ENCODE measurements at regions not wholly inside any gene's neighbourhood (a gene's known extent, or its start where the extent isn't known, plus 50 kb on each side); places are given as distances from the start of the nearest gene placed in this dataset.

DNA sequence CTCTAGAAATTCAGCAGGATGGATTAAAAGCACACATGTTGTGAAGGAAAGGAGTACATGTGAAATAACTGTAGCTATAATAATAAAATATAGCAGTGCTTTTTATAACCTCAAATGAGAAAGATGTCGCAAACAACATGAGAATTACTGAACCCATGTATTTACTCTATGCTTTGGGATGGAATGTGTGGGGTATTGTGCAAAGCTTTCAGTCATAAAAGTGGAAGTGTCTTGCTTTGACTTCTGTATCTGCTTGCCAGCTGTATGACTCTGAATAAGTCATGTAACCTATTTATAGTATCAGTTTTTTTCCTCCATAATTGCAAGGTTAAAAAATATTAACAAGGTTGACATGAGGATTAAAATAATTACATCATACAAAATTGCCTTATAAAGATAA is 519.3 kb upstream of the CADM2 start:
- H3K9me3 ChIP-seq: no peaks in the 10 kb centered on the region
- 89 to 100% methylated on average over 1 of the region's 1 CpG for WGBS, 2 donors (ENCODE audit: low coverage in 1 of 2)
- H3K27ac ChIP-seq: no peak overlapping the region
- H3K36me3 ChIP-seq: no peaks in the 10 kb centered on the region
- TF ChIP-seq CTCF (IDR thresholded peaks at IDR 0.05): no peak
- no peak for TF ChIP-seq POLR2AphosphoS5 (IDR thresholded peaks at IDR 0.05)
- TF ChIP-seq POLR2A (IDR thresholded peaks at IDR 0.05): no peak
- no peak for TF ChIP-seq EP300 (IDR thresholded peaks at IDR 0.05)
- H3K4me1 ChIP-seq: no peaks in the 10 kb centered on the region
- H3K4me3 ChIP-seq: no peak overlapping the region
- ATAC-seq: no peak
- H3K27me3 ChIP-seq: no peaks in the 10 kb centered on the region

GRCh38 chr3:84440291-84440690 is 518.5 kb upstream of the CADM2 start:
- ATAC-seq: no peak
- no peaks in the 10 kb centered on the region for H3K36me3 ChIP-seq
- 83 to 85% methylated on average over 8 to 11 of the region's 11 CpGs for WGBS, 2 donors (ENCODE audit: low coverage in 1 of 2)
- no peak overlapping the region for H3K27ac ChIP-seq
- no peaks in the 10 kb centered on the region for H3K27me3 ChIP-seq
- TF ChIP-seq POLR2AphosphoS5 (IDR thresholded peaks at IDR 0.05): no peak
- TF ChIP-seq CTCF (IDR thresholded peaks at IDR 0.05): no peak
- TF ChIP-seq EP300 (IDR thresholded peaks at IDR 0.05): no peak
- no peak for TF ChIP-seq POLR2A (IDR thresholded peaks at IDR 0.05)
- no peak overlapping the region for H3K4me3 ChIP-seq
- no peaks in the 10 kb centered on the region for H3K4me1 ChIP-seq
- no peaks in the 10 kb centered on the region for H3K9me3 ChIP-seq

DNA sequence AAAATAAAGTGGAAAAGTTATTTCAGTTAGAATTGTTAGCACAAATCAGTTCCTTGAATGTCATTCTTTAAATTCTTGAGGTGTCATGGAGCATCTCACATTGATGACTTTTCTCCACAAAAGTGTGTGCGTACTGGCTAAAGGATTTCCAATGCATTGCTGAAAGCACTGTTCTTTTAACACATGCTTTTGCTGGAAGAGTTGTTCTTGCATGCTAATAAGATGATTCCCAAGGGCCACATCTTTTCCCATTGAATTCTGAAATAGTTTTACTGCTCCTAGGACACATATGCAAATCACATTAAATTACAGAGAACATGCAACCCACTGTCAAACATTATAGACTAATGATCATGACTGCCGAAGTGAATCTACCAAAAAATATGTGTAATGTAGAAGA is 516.3 kb upstream of the CADM2 start:
- no peaks in the 10 kb centered on the region for H3K4me1 ChIP-seq
- no peak overlapping the region for H3K4me3 ChIP-seq
- WGBS, 2 donors (ENCODE audit: low coverage in 1 of 2): 73 to 84% methylated on average over 2 of the region's 2 CpGs
- ATAC-seq: no peak
- TF ChIP-seq CTCF (IDR thresholded peaks at IDR 0.05) (no peak), EP300 (IDR thresholded peaks at IDR 0.05) (no peak), POLR2AphosphoS5 (IDR thresholded peaks at IDR 0.05) (no peak), POLR2A (IDR thresholded peaks at IDR 0.05) (no peak)
- H3K27ac ChIP-seq: no peak overlapping the region
- no peaks in the 10 kb centered on the region for H3K36me3 ChIP-seq
- H3K9me3 ChIP-seq: no peaks in the 10 kb centered on the region
- H3K27me3 ChIP-seq: no peaks in the 10 kb centered on the region

DNA sequence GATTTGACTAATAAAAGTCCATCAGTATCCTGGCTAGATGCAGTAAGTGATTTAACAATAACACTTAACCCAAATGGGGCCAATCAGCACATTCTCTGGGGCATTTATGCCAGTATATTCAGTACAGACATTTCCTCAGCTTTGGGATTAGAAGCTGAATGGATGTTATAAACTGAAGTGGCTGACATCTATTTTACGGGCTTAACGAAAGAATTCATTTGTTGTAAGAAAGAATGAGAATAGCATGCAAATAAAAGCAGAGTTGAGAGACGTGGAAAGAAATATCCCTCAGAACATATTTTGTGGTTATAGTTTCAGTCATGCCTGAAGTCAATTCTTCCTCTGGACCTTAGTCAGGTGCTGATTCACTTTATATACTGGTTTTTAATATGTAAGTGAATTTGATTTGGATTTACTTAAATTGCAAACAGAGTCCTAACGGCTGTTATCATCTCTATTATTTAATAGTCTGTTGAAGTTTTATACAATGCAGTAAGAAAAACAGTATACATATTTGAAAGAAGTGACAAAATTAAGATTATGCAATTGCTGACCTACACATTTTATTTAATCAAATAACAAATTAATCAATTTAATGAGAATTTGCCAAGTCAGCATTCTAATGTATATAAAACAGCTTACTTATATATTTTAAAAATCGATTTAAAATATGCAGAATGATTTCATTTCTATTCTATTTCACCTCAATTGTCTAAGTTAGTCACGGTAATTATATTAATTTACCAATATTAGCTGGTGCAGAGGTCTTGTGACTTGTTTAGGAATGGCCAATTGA is 513.9 kb upstream of the CADM2 start:
- H3K9me3 ChIP-seq: no peaks in the 10 kb centered on the region
- H3K27me3 ChIP-seq: no peaks in the 10 kb centered on the region
- H3K27ac ChIP-seq: no peak overlapping the region
- ATAC-seq: no peak
- no peak overlapping the region for H3K4me3 ChIP-seq
- H3K36me3 ChIP-seq: no peaks in the 10 kb centered on the region
- H3K4me1 ChIP-seq: no peaks in the 10 kb centered on the region
- TF ChIP-seq POLR2AphosphoS5 (IDR thresholded peaks at IDR 0.05) (no peak), EP300 (IDR thresholded peaks at IDR 0.05) (no peak), CTCF (IDR thresholded peaks at IDR 0.05) (no peak), POLR2A (IDR thresholded peaks at IDR 0.05) (no peak)
- 54 to 92% methylated on average over 6 of the region's 6 CpGs for WGBS, 2 donors (ENCODE audit: low coverage in 1 of 2)

DNA sequence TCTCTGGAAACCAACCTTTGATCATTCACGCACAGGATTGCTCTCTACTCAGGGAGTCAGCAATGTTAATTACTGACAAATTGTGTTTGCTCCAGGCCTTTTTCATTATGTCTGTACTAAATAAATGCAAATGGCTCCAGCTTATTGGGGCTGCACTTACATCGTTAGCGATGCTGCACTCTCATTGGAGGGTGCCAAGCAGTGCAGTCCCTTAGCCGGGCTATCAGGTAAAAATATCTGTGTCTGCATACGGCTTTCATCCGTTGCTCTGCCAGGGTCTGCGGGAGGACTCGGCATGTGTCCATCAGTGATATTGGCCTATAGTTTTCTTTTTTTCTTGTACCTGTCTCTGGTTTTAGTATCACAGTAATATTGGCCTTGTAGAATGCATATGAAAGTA is 471.5 kb upstream of the CADM2 start:
- TF ChIP-seq CTCF (IDR thresholded peaks at IDR 0.05) (no peak), EP300 (IDR thresholded peaks at IDR 0.05) (no peak), POLR2A (IDR thresholded peaks at IDR 0.05) (no peak), POLR2AphosphoS5 (IDR thresholded peaks at IDR 0.05) (no peak)
- Histone ChIP-seq H3K4me3 (no peak overlapping the region), H3K27ac (no peak overlapping the region), H3K36me3 (no peaks in the 10 kb centered on the region), H3K27me3 (no peaks in the 10 kb centered on the region), H3K4me1 (no peaks in the 10 kb centered on the region), H3K9me3 (peaks cover 0 to 6% (median 0%) of the 10 kb centered on the region in 3 donors)
- 87 to 100% methylated on average over 5 to 8 of the region's 8 CpGs for WGBS, 2 donors (ENCODE audit: low coverage in 1 of 2)
- ATAC-seq: no peak

Data from gastroesophageal sphincter (tissue), 4 donors.